SU-DHL-6 (cell line): ENCODE measurements at regions not wholly inside any gene's neighbourhood (a gene's known extent, or its start where the extent isn't known, plus 50 kb on each side); places are given as distances from the start of the nearest gene placed in this dataset.

ENCODE experiments used
- EZH2phosphoT487 ChIP-seq: fragments of 200-600 bp; sonication (generic), shearing (Covaris generic); conservative IDR thresholded peaks from 2 replicates; pipeline ENCODE4 v1.6.1; 2018; ENCODE audit warnings: mild to moderate bottlenecking, antibody characterized with exemption, low read length, moderate library complexity, mixed read lengths
- TF ChIP-seq, protein P1 (sequence below): fragments of 200-600 bp; sonication (generic); IDR thresholded peaks from one replicate; pipeline ENCODE4 v1.5.1; 2017; ENCODE audit warnings: antibody characterized with exemption, mild to moderate bottlenecking, low read length, moderate library complexity; ENCODE audit not compliant: insufficient read depth, poor library complexity, severe bottlenecking

DNA sequence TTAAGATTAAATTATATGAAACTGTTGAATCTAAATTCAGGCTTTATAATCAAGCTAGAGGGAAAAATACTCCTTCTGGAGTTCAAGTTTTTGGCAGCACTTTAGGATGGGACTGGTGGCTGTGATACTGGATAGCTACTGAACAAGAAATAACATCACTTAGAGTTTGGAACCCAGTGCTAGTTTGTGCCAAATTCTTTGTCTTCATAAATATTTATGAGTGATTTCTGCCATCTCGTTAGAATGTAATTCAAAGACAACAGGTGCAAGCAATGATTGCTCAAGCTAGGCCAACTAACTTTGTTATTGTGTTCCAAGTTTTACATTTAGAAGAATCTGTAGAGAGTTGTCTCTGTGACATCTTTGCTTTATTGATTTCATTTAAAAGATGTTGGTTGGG lies 417.9 kb downstream of the FAT4 start:
- no peak for TF ChIP-seq EZH2phosphoT487
- TF ChIP-seq, protein P1, sequence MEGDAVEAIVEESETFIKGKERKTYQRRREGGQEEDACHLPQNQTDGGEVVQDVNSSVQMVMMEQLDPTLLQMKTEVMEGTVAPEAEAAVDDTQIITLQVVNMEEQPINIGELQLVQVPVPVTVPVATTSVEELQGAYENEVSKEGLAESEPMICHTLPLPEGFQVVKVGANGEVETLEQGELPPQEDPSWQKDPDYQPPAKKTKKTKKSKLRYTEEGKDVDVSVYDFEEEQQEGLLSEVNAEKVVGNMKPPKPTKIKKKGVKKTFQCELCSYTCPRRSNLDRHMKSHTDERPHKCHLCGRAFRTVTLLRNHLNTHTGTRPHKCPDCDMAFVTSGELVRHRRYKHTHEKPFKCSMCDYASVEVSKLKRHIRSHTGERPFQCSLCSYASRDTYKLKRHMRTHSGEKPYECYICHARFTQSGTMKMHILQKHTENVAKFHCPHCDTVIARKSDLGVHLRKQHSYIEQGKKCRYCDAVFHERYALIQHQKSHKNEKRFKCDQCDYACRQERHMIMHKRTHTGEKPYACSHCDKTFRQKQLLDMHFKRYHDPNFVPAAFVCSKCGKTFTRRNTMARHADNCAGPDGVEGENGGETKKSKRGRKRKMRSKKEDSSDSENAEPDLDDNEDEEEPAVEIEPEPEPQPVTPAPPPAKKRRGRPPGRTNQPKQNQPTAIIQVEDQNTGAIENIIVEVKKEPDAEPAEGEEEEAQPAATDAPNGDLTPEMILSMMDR: no peak
